HG02798 (cell line): ENCODE measurements at regions not wholly inside any gene's neighbourhood (a gene's known extent, or its start where the extent isn't known, plus 50 kb on each side); places are given as distances from the start of the nearest gene placed in this dataset.

ENCODE experiments used
- ATAC-seq: cut with Tn5 transposase; IDR thresholded peaks from one replicate; pipeline ENCODE4 v1.9.1; 2021; ENCODE audit warnings: mild to moderate bottlenecking; ENCODE audit not compliant: unreplicated experiment, poor library complexity

GRCh38 chrY:15162211-15162610 is 637.9 kb downstream of the NLGN4Y start:
- ATAC-seq: no peak

GRCh38 chrY:15179890-15180289 is 655.6 kb downstream of the NLGN4Y start:
- ATAC-seq: no peak

GRCh38 chrY:15229056-15229455 is 704.7 kb downstream of the NLGN4Y start:
- no peak for ATAC-seq

GRCh38 chrY:15239596-15240132 is 715.3 kb downstream of the NLGN4Y start:
- ATAC-seq: no peak

- no peak for ATAC-seq
These were observed 735.0 kb downstream of the NLGN4Y start for GRCh38 chrY:15259286-15259685.

- no peak for ATAC-seq
These were observed 762.2 kb downstream of the NLGN4Y start for GRCh38 chrY:15286572-15286971.

GRCh38 chrY:15289821-15290220 is 765.5 kb downstream of the NLGN4Y start:
- ATAC-seq: no peak

- no peak for ATAC-seq
These were observed 768.6 kb downstream of the NLGN4Y start for GRCh38 chrY:15292881-15293280.

- no peak for ATAC-seq
These were observed 777.5 kb downstream of the NLGN4Y start for GRCh38 chrY:15301879-15302278.

- no peak for ATAC-seq
These were observed 787.8 kb downstream of the NLGN4Y start for GRCh38 chrY:15312166-15312565.

- no peak for ATAC-seq
These were observed 799.9 kb downstream of the NLGN4Y start for GRCh38 chrY:15324189-15324588.

GRCh38 chrY:15325201-15325600 is 800.9 kb downstream of the NLGN4Y start:
- no peak for ATAC-seq

GRCh38 chrY:15326673-15327072 is 802.3 kb downstream of the NLGN4Y start:
- ATAC-seq: no peak

- ATAC-seq: no peak
These were observed 804.5 kb downstream of the NLGN4Y start for GRCh38 chrY:15328848-15329247.

GRCh38 chrY:15343522-15343921 is 819.2 kb downstream of the NLGN4Y start:
- no peak for ATAC-seq

- ATAC-seq: no peak
These were observed 821.3 kb downstream of the NLGN4Y start for GRCh38 chrY:15345471-15346155.

- ATAC-seq: no peak
These were observed 825.0 kb downstream of the NLGN4Y start for GRCh38 chrY:15349351-15349750.

GRCh38 chrY:15355321-15355720 is 831.0 kb downstream of the NLGN4Y start:
- no peak for ATAC-seq

GRCh38 chrY:15360471-15360870 is 836.1 kb downstream of the NLGN4Y start:
- ATAC-seq: no peak

GRCh38 chrY:15364996-15365395 is 840.7 kb downstream of the NLGN4Y start:
- no peak for ATAC-seq

GRCh38 chrY:15368786-15369185 is 844.5 kb downstream of the NLGN4Y start:
- ATAC-seq: no peak

GRCh38 chrY:15385178-15385577 is 860.8 kb downstream of the NLGN4Y start:
- ATAC-seq: no peak
